Mammary epithelial cell (primary cell): ENCODE measurements at regions not wholly inside any gene's neighbourhood (a gene's known extent, or its start where the extent isn't known, plus 50 kb on each side); places are given as distances from the start of the nearest gene placed in this dataset.

ENCODE experiments used
- CTCF ChIP-seq, 2 donors: IDR thresholded peaks in 1 of 2; conservative IDR thresholded peaks in 1 of 2; 2 replicates each; pipeline ENCODE4 v1.5.1; 2011 to 2012; ENCODE audit warnings: inconsistent platforms in 2 of 2, low read length in 2 of 2, mild to moderate bottlenecking in 2 of 2, control low read depth in 1 of 2, low read depth in 1 of 2; ENCODE audit not compliant: insufficient read depth in 1 of 2; ENCODE audit errors: extremely low read depth in 1 of 2
- EZH2 ChIP-seq: IDR thresholded peaks from 2 replicates; pipeline ENCODE4 v1.6.1; 2012; ENCODE audit warnings: low read length, inconsistent platforms, borderline replicate concordance

DNA sequence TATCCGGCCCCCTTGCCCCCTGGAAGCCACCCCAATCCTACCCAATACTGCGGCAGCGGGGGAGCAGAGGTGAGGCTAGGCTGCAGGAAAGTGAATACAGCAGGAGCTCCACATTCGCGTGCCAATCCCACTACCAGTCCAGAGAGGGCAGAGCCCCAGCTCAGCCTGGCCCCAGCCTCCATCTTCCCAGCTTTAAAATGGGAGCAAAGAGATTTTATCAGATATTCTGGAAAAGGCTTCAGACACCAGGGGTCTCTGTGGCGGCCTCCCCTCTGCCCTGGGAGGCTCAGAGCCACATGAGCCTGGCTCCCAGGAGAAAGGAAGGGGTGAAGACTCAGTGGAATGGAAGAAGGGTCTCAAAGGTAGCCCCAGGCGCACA, 72.7 kb downstream of the NCOR2 start:
- TF ChIP-seq CTCF (conservative IDR thresholded peaks at IDR 0.05 in 1 of 2, IDR thresholded peaks at IDR 0.05 in 1 of 2; ENCODE audit: extremely low read depth in 1 of 2, insufficient read depth in 1 of 2, low read depth in 1 of 2, low read length in 2 of 2): no peak
- no peak for TF ChIP-seq EZH2
